SK-N-SH treated with all-trans-retinoic acid at 6 μM for 48 hours (cell line): ENCODE measurements at regions not wholly inside any gene's neighbourhood (a gene's known extent, or its start where the extent isn't known, plus 50 kb on each side); places are given as distances from the start of the nearest gene placed in this dataset.

ENCODE experiments used
- CSDC2 ChIP-seq: fragments of 250-450 bp; sonication (Bioruptor Pico); IDR thresholded peaks from 2 replicates; pipeline ENCODE4 v1.5.0; 2020; ENCODE audit warnings: mild to moderate bottlenecking, moderate library complexity
- TOX ChIP-seq: fragments of 250-450 bp; sonication (Bioruptor Pico); IDR thresholded peaks from 2 replicates; pipeline ENCODE4 v1.8.0; 2021; ENCODE audit warnings: mild to moderate bottlenecking, moderate library complexity, borderline replicate concordance
- ZFP3 ChIP-seq: fragments of 250-450 bp; sonication (Bioruptor Pico); IDR thresholded peaks from 2 replicates; pipeline ENCODE4 v1.5.0; 2020; ENCODE audit warnings: mild to moderate bottlenecking, moderate library complexity
- ZFP30 ChIP-seq: fragments of 450-650 bp; formaldehyde crosslinking; IDR thresholded peaks from 2 replicates; pipeline ENCODE4 v1.5.0; 2022; ENCODE audit warnings: mild to moderate bottlenecking, moderate library complexity
- TF ChIP-seq, protein P1 (sequence below): fragments of 250-450 bp; sonication (Bioruptor Pico); IDR thresholded peaks from 2 replicates; pipeline ENCODE4 v1.5.1; 2021; ENCODE audit warnings: mild to moderate bottlenecking, moderate library complexity

DNA sequence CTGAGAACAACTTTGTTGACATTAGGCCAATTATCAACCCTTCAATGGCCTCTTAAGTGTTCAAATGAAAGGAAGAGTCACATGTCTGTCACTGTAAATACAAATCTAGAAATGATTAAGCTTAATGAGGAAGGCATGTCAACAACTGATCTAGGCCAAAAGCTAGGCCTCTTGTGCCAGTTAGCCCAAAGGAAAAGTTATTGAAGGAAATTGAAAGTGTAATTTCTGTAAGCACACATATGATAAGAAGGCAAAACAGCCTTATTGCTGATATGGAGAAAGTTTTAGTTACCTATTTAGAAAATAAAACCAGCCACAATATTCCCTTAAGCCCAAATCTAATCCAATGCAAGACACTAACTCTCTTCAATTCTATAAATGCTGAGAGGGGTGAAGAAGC is 604.7 kb downstream of the SLITRK6 start:
- TF ChIP-seq CSDC2, result no peak
- TF ChIP-seq, protein P1, sequence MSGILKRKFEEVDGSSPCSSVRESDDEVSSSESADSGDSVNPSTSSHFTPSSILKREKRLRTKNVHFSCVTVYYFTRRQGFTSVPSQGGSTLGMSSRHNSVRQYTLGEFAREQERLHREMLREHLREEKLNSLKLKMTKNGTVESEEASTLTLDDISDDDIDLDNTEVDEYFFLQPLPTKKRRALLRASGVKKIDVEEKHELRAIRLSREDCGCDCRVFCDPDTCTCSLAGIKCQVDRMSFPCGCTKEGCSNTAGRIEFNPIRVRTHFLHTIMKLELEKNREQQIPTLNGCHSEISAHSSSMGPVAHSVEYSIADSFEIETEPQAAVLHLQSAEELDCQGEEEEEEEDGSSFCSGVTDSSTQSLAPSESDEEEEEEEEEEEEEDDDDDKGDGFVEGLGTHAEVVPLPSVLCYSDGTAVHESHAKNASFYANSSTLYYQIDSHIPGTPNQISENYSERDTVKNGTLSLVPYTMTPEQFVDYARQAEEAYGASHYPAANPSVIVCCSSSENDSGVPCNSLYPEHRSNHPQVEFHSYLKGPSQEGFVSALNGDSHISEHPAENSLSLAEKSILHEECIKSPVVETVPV (CRISPR knock-in tag), result no peak
- TF ChIP-seq ZFP30, result no peak
- TF ChIP-seq ZFP3 (CRISPR knock-in tag), result no peak
- no peak for TF ChIP-seq TOX (CRISPR knock-in tag)
